HG03135 (cell line): ENCODE measurements at regions not wholly inside any gene's neighbourhood (a gene's known extent, or its start where the extent isn't known, plus 50 kb on each side); places are given as distances from the start of the nearest gene placed in this dataset.

ENCODE experiments used
- ATAC-seq: cut with Tn5 transposase; IDR thresholded peaks from one replicate; pipeline ENCODE4 v1.9.1; 2021; ENCODE audit warnings: mild to moderate bottlenecking, moderate library complexity; ENCODE audit not compliant: unreplicated experiment

GRCh38 chr10:105328503-105329133 is 687.5 kb downstream of the SORCS3 start:
- ATAC-seq, result no peak
